Hepatocyte (in vitro differentiated cells): ENCODE measurements at regions not wholly inside any gene's neighbourhood (a gene's known extent, or its start where the extent isn't known, plus 50 kb on each side); places are given as distances from the start of the nearest gene placed in this dataset.

Source experiments
- DNase-seq: peaks from one replicate; pipeline ENCODE4 v3.0.0-alpha.2; 2016; ENCODE audit warnings: low spot score
- H2AFZ ChIP-seq: fragments of 200-600 bp; sonication (generic); 2 replicates; pipeline ENCODE4 v1.6.0; 2016; ENCODE audit warnings: antibody characterized with exemption, mild to moderate bottlenecking
- H3K27ac ChIP-seq: fragments of 200-600 bp; sonication (generic); 2 replicates; pipeline ENCODE4 v1.5.1; 2016; ENCODE audit warnings: mild to moderate bottlenecking
- H3K27me3 ChIP-seq: fragments of 200-600 bp; sonication (generic); 2 replicates; pipeline ENCODE4 v1.6.1; 2016
- H3K36me3 ChIP-seq: fragments of 200-600 bp; sonication (generic); replicated peaks from 2 replicates; pipeline ENCODE4 v1.5.1; 2016; ENCODE audit warnings: low read depth; ENCODE audit not compliant: insufficient read depth
- H3K4me1 ChIP-seq: fragments of 200-600 bp; sonication (generic); 2 replicates; pipeline ENCODE4 v1.5.1; 2016; ENCODE audit warnings: mild to moderate bottlenecking, moderate library complexity; ENCODE audit not compliant: insufficient read depth
- H3K4me2 ChIP-seq: fragments of 200-600 bp; sonication (generic); 2 replicates; pipeline ENCODE4 v1.6.0; 2016
- H3K4me3 ChIP-seq: fragments of 200-600 bp; sonication (generic); 2 replicates; pipeline ENCODE4 v1.5.1; 2016; ENCODE audit warnings: mild to moderate bottlenecking
- H3K79me2 ChIP-seq: fragments of 200-600 bp; sonication (generic); 2 replicates; pipeline ENCODE4 v1.6.0; 2017; ENCODE audit warnings: mild to moderate bottlenecking
- H3K9me2 ChIP-seq: fragments of 200-600 bp; sonication (generic); replicated peaks from 2 replicates; pipeline ENCODE4 v1.6.0; 2017; ENCODE audit warnings: mild to moderate bottlenecking; ENCODE audit not compliant: insufficient read depth
- H3K9me3 ChIP-seq: fragments of 200-600 bp; sonication (generic); 2 replicates; pipeline ENCODE4 v1.5.1; 2016; ENCODE audit warnings: low read depth, mild to moderate bottlenecking
- H4K20me1 ChIP-seq: fragments of 200-600 bp; sonication (generic); 2 replicates; pipeline ENCODE4 v1.6.0; 2016; ENCODE audit warnings: mild to moderate bottlenecking; ENCODE audit not compliant: insufficient read depth, poor library complexity, severe bottlenecking
- EZH2 ChIP-seq: fragments of 200-600 bp; sonication (generic); IDR thresholded peaks from 2 replicates; pipeline ENCODE4 v1.6.1; 2016; ENCODE audit warnings: antibody characterized with exemption, mild to moderate bottlenecking, borderline replicate concordance
- EZH2phosphoT487 ChIP-seq: fragments of 200-600 bp; sonication (generic); IDR thresholded peaks from one replicate; pipeline ENCODE4 v1.6.1; 2018; ENCODE audit warnings: antibody characterized with exemption, mild to moderate bottlenecking, low read depth, moderate library complexity; ENCODE audit not compliant: unreplicated experiment, severe bottlenecking
- WGBS: methylation state at CpG from one replicate; pipeline ENCODE4 v1.1.6; 2016; ENCODE audit warnings: low lambda C conversion rate; ENCODE audit errors: missing lambda C conversion rate; 5-methylcytosine and 5-hydroxymethylcytosine counted together
- TF ChIP-seq, protein P1 (sequence below): fragments of 200-600 bp; sonication (generic); IDR thresholded peaks from 2 replicates; pipeline ENCODE4 v1.5.1; 2016; ENCODE audit warnings: antibody characterized with exemption, mild to moderate bottlenecking; ENCODE audit not compliant: poor library complexity

DNA sequence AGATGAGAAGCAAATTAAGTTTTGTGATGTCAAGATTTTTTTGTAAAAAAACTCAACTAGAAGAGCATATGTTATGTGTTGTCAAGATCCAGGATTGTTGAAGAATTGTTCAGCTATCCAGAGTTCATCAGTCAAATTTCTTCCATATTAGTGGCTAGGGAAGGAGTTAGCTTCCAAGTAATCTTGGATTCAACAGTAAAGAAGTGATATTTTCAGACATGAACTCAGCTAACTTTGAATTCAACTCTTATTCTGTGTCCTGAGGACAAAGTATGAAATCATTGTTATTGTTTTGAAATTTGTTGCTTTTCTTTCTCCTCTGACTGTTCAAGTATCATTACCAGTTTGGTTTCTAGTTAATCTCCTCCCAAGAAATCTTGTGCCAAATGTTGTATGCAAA is 589.3 kb upstream of the NOVA1 start:
- H3K9me3 ChIP-seq = no peaks in the 10 kb centered on the region
- H3K79me2 ChIP-seq = no peaks in the 10 kb centered on the region
- no peak for DNase-seq
- H3K27me3 ChIP-seq = no peaks in the 10 kb centered on the region
- H3K36me3 ChIP-seq = no peaks in the 10 kb centered on the region
- no peak overlapping the region for H3K27ac ChIP-seq
- H3K4me1 ChIP-seq = no peaks in the 10 kb centered on the region
- no peak for TF ChIP-seq EZH2
- H3K4me2 ChIP-seq = no peak overlapping the region
- H3K9me2 ChIP-seq = no peaks in the 10 kb centered on the region
- H2AFZ ChIP-seq = no peak overlapping the region
- no peaks in the 10 kb centered on the region for H4K20me1 ChIP-seq
- no peak overlapping the region for H3K4me3 ChIP-seq

DNA sequence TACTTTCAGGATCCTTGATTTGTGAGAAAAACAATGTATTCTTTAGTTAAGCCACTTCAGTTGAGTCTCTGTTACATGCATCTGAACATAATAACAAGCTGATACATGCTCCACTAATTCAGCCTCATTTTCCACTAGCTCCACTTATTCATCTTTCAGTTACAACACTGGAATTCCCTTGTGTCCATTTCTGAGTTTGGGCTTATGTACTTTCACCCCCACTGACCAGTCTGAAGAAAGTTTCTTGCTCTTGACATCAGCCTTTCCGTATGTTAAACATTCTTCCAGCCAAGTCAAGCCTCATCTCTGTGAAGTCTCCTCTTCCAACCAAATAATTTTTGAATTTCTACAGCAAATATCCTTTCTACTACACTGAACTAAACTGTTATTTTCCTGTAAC is 592.5 kb upstream of the NOVA1 start:
- H3K4me1 ChIP-seq = no peaks in the 10 kb centered on the region
- H4K20me1 ChIP-seq = no peaks in the 10 kb centered on the region
- TF ChIP-seq EZH2phosphoT487 = no peak
- TF ChIP-seq EZH2 = no peak
- TF ChIP-seq, protein P1, sequence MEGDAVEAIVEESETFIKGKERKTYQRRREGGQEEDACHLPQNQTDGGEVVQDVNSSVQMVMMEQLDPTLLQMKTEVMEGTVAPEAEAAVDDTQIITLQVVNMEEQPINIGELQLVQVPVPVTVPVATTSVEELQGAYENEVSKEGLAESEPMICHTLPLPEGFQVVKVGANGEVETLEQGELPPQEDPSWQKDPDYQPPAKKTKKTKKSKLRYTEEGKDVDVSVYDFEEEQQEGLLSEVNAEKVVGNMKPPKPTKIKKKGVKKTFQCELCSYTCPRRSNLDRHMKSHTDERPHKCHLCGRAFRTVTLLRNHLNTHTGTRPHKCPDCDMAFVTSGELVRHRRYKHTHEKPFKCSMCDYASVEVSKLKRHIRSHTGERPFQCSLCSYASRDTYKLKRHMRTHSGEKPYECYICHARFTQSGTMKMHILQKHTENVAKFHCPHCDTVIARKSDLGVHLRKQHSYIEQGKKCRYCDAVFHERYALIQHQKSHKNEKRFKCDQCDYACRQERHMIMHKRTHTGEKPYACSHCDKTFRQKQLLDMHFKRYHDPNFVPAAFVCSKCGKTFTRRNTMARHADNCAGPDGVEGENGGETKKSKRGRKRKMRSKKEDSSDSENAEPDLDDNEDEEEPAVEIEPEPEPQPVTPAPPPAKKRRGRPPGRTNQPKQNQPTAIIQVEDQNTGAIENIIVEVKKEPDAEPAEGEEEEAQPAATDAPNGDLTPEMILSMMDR = no peak
- no peak for DNase-seq
- no peak overlapping the region for H3K4me2 ChIP-seq
- H3K9me2 ChIP-seq = no peaks in the 10 kb centered on the region
- H2AFZ ChIP-seq = no peak overlapping the region
- H3K27ac ChIP-seq = no peak overlapping the region
- WGBS = 85% methylated on average over 1 of the region's 1 CpG
- H3K27me3 ChIP-seq = no peaks in the 10 kb centered on the region
- H3K9me3 ChIP-seq = no peaks in the 10 kb centered on the region
- H3K4me3 ChIP-seq = no peak overlapping the region
- H3K36me3 ChIP-seq = no peaks in the 10 kb centered on the region
- no peaks in the 10 kb centered on the region for H3K79me2 ChIP-seq

DNA sequence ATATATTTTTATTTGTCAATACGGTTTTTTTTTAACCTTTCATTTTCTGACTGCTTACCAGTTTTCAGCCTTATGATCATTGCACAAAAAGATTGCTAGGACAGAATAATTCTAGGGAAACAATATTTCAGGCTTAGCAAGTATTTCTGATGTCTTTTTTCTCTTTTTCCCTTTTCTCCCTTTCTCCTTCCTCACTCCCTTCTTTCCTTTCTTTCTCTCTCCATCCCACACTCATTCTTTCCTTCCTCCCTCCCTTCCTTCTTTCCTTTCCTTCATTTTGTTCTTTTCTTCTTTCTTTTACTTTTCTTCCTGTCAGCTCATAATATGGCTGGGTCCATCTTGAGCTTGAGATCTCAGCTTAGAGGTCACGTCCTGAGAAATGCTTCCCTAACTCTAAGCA is 601.4 kb upstream of the NOVA1 start:
- TF ChIP-seq, protein P1 = no peak
- no peak for TF ChIP-seq EZH2phosphoT487
- no peak for TF ChIP-seq EZH2
- DNase-seq = no peak
- H3K36me3 ChIP-seq = no peaks in the 10 kb centered on the region
- no peak overlapping the region for H2AFZ ChIP-seq
- H3K4me2 ChIP-seq = no peak overlapping the region
- no peak overlapping the region for H3K4me3 ChIP-seq
- 45% methylated on average over 2 of the region's 2 CpGs for WGBS
- no peak overlapping the region for H3K27ac ChIP-seq
- no peaks in the 10 kb centered on the region for H4K20me1 ChIP-seq
- H3K4me1 ChIP-seq = no peaks in the 10 kb centered on the region
- no peaks in the 10 kb centered on the region for H3K79me2 ChIP-seq
- H3K27me3 ChIP-seq = no peaks in the 10 kb centered on the region
- H3K9me3 ChIP-seq = no peaks in the 10 kb centered on the region
- no peaks in the 10 kb centered on the region for H3K9me2 ChIP-seq

DNA sequence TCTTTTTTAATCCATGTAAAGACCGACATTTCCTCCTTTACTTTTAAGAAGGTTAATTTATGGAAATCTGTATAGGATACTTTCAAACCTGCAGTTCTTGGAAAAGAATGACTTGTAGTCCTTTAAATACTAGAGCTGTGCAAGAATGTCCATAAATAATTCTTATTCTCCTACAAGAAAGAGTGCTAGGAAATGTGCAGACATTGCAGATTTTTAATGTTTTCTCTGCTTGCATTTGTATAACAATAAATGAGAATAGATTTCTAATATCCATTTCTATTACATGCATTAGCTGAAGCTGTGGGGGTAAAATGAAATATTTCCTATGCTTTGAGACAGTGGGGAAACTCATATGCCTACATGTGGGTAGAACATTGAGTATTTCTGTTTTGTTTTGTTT is 607.2 kb upstream of the NOVA1 start:
- H3K4me1 ChIP-seq = no peaks in the 10 kb centered on the region
- H3K4me2 ChIP-seq = no peak overlapping the region
- no peaks in the 10 kb centered on the region for H3K27me3 ChIP-seq
- no peaks in the 10 kb centered on the region for H3K9me2 ChIP-seq
- H3K36me3 ChIP-seq = no peaks in the 10 kb centered on the region
- no peaks in the 10 kb centered on the region for H3K9me3 ChIP-seq
- WGBS = 89% methylated on average over 1 of the region's 1 CpG
- TF ChIP-seq EZH2phosphoT487 = no peak
- TF ChIP-seq, protein P1 = no peak
- no peaks in the 10 kb centered on the region for H4K20me1 ChIP-seq
- H3K79me2 ChIP-seq = no peaks in the 10 kb centered on the region
- H3K4me3 ChIP-seq = no peak overlapping the region
- no peak overlapping the region for H3K27ac ChIP-seq
- H2AFZ ChIP-seq = no peak overlapping the region
- DNase-seq = no peak
